Keratinocyte (primary cell): ENCODE measurements at regions not wholly inside any gene's neighbourhood (a gene's known extent, or its start where the extent isn't known, plus 50 kb on each side); places are given as distances from the start of the nearest gene placed in this dataset.

Experiments
- DNase-seq: peaks from one replicate; pipeline ENCODE4 v3.0.0-alpha.2; 2011; ENCODE audit warnings: low read depth, missing footprints, low spot score
- FAIRE-seq: peaks from 2 replicates; lab custom pipeline; 2011; peaks lifted over from hg19 to GRCh38; lab: Jason Lieb, UNC
- H2AFZ ChIP-seq: 2 replicates; pipeline ENCODE4 v1.6.0; 2012; ENCODE audit warnings: low read length, control low read depth, inconsistent platforms; ENCODE audit not compliant: control insufficient read depth
- H3K27ac ChIP-seq: 2 replicates; pipeline ENCODE4 v1.5.1; 2011; ENCODE audit warnings: low read length; ENCODE audit not compliant: control insufficient read depth, insufficient read depth
- H3K27me3 ChIP-seq: 3 replicates; pipeline ENCODE4 v1.6.0; 2011; ENCODE audit warnings: low read length; ENCODE audit not compliant: control insufficient read depth, insufficient read depth; ENCODE audit errors: extremely low read depth
- H3K36me3 ChIP-seq, 2 experiments: 2 replicates in 1 of 2; 3 replicates in 1 of 2; pipeline ENCODE4 v1.5.1; 2011; ENCODE audit warnings: low read length in 2 of 2, mild to moderate bottlenecking in 1 of 2; ENCODE audit not compliant: control insufficient read depth in 2 of 2, insufficient read depth in 2 of 2; ENCODE audit errors: extremely low read depth in 1 of 2
- H3K4me1 ChIP-seq: 3 replicates; pipeline ENCODE4 v1.5.1; 2011; ENCODE audit warnings: low read length; ENCODE audit not compliant: control insufficient read depth, insufficient read depth; ENCODE audit errors: extremely low read depth
- H3K4me2 ChIP-seq: 3 replicates; pipeline ENCODE4 v1.6.0; 2011; ENCODE audit warnings: low read depth, low read length; ENCODE audit not compliant: control insufficient read depth, insufficient read depth; ENCODE audit errors: extremely low read depth
- H3K4me3 ChIP-seq, 3 experiments: fragments of 200-600 bp in 1 of 3; sonication (generic) in 1 of 3; 2 replicates in 2 of 3; 3 replicates in 1 of 3; pipeline ENCODE4 v1.5.1; 2011 to 2016; ENCODE audit warnings: low read length in 3 of 3, mild to moderate bottlenecking in 3 of 3, control low read depth in 2 of 3, inconsistent platforms in 1 of 3, low read depth in 1 of 3, mixed read lengths in 1 of 3, mixed run types in 1 of 3, moderate library complexity in 1 of 3; ENCODE audit not compliant: control insufficient read depth in 2 of 3, insufficient read depth in 2 of 3; ENCODE audit errors: extremely low read depth in 1 of 3
- H3K79me2 ChIP-seq: 2 replicates; pipeline ENCODE4 v1.6.0; 2012; ENCODE audit warnings: low read length; ENCODE audit not compliant: control insufficient read depth, insufficient read depth
- H3K9ac ChIP-seq: 3 replicates; pipeline ENCODE4 v1.6.0; 2011; ENCODE audit warnings: low read length; ENCODE audit not compliant: control insufficient read depth, insufficient read depth; ENCODE audit errors: extremely low read depth
- H3K9me1 ChIP-seq: 3 replicates; pipeline ENCODE4 v1.6.0; 2011; ENCODE audit warnings: low read length; ENCODE audit not compliant: control insufficient read depth, insufficient read depth; ENCODE audit errors: extremely low read depth
- H3K9me3 ChIP-seq: 2 replicates; pipeline ENCODE4 v1.5.1; 2012; ENCODE audit warnings: low read depth, low read length; ENCODE audit not compliant: control insufficient read depth
- H4K20me1 ChIP-seq: 3 replicates; pipeline ENCODE4 v1.6.0; 2011; ENCODE audit warnings: low read length; ENCODE audit not compliant: control insufficient read depth, insufficient read depth; ENCODE audit errors: extremely low read depth
- EZH2 ChIP-seq: IDR thresholded peaks from one replicate; pipeline ENCODE4 v1.6.1; 2012; ENCODE audit warnings: inconsistent platforms, mild to moderate bottlenecking, low read length, moderate library complexity
- dilution Hi-C: fragments of 300-500 bp; cut with MboI; formaldehyde crosslinking; loops from one replicate; pipeline ENCODE4 v1.7.0; 2020; ENCODE audit warnings: low sequenced_read_pairs; ENCODE audit not compliant: extremely low pct_ligation_motif_present
- TF ChIP-seq, protein P1 (sequence below), 3 experiments: IDR thresholded peaks in 1 of 3; conservative IDR thresholded peaks in 1 of 3; optimal IDR thresholded peaks in 1 of 3; 2 replicates in 2 of 3; 3 replicates in 1 of 3; pipeline versions ENCODE3 to v1.5.1; 2011; ENCODE audit warnings: low read length in 3 of 3, mild to moderate bottlenecking in 3 of 3, moderate library complexity in 2 of 3, control low read depth in 1 of 3, inconsistent platforms in 1 of 3; ENCODE audit not compliant: insufficient read depth in 2 of 3; ENCODE audit errors: extremely low read depth in 1 of 3

DNA sequence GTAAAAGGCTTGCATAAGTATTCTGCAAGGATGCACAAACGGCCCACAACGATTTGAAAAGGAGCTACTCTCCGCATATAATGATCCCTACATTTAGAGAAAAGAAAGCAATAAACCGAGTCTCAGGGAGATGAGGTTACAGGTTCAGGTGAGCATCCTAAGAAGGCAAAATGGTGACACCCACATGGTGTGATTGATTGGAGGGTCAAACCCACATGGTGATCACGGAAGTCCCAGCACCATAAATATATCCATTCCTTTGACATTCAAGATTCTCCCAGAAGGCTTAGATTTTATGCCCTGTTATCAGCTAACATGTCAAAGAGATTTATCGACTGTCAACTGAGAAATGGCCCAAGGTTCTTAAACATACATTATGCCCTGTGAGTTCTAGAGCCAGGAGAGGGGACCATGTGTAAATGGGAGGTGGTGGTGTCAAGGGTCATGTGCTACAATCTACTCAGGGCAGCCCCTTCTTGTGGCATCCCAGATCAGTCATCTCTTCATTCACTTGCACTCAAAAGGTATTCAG is 282.2 kb downstream of the EMP1 start:
- Histone ChIP-seq H3K27me3 (no peaks in the 10 kb centered on the region), H3K79me2 (no peaks in the 10 kb centered on the region), H3K9me1 (no peaks in the 10 kb centered on the region), H3K36me3 (no peaks in the 10 kb centered on the region), H4K20me1 (no peaks in the 10 kb centered on the region), H3K4me3 (no peak overlapping the region), H3K4me2 (no peak overlapping the region), H2AFZ (no peak overlapping the region), H3K4me1 (no peaks in the 10 kb centered on the region), H3K9ac (no peak overlapping the region), H3K27ac (no peak overlapping the region), H3K9me3 (no peaks in the 10 kb centered on the region)
- TF ChIP-seq EZH2: no peak
- TF ChIP-seq, protein P1, sequence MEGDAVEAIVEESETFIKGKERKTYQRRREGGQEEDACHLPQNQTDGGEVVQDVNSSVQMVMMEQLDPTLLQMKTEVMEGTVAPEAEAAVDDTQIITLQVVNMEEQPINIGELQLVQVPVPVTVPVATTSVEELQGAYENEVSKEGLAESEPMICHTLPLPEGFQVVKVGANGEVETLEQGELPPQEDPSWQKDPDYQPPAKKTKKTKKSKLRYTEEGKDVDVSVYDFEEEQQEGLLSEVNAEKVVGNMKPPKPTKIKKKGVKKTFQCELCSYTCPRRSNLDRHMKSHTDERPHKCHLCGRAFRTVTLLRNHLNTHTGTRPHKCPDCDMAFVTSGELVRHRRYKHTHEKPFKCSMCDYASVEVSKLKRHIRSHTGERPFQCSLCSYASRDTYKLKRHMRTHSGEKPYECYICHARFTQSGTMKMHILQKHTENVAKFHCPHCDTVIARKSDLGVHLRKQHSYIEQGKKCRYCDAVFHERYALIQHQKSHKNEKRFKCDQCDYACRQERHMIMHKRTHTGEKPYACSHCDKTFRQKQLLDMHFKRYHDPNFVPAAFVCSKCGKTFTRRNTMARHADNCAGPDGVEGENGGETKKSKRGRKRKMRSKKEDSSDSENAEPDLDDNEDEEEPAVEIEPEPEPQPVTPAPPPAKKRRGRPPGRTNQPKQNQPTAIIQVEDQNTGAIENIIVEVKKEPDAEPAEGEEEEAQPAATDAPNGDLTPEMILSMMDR (optimal IDR thresholded peaks at IDR 0.05 in 1 of 3, IDR thresholded peaks at IDR 0.05 in 1 of 3, conservative IDR thresholded peaks at IDR 0.05 in 1 of 3; ENCODE audit: extremely low read depth in 1 of 3, insufficient read depth in 2 of 3, low read length in 3 of 3): no peak
- dilution Hi-C loops: no loop called here
- FAIRE-seq (no peak), DNase-seq (no peak)

DNA sequence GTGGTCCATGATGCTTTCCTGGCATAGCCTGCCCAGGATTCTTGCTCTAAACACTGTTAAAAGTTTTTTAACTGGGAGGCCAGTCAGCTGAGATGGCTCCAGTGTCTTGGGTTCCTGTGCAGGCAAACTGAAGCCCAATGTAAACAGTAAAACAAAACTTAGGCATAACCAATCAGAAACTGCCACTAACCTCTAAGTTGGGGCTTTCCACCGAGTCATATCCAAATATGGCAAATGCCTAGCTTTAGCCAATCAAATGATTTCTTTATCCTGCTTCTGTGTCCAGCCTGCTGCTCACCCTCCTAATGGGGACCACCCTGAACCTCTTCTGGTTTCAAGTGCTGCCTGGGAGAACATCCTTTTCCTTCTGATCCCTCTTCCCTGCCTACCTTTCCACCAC is 277.9 kb downstream of the EMP1 start:
- dilution Hi-C loops: no loop called here
- Histone ChIP-seq H3K9ac (no peak overlapping the region), H3K4me2 (no peak overlapping the region), H3K9me1 (no peaks in the 10 kb centered on the region), H3K4me3 (no peak overlapping the region), H2AFZ (no peak overlapping the region), H3K9me3 (no peaks in the 10 kb centered on the region), H3K79me2 (no peaks in the 10 kb centered on the region), H3K27me3 (peaks cover 2% of the 10 kb centered on the region), H3K36me3 (no peaks in the 10 kb centered on the region), H4K20me1 (no peaks in the 10 kb centered on the region), H3K4me1 (no peaks in the 10 kb centered on the region), H3K27ac (no peak overlapping the region)
- no peak for DNase-seq
- no peak for FAIRE-seq
- TF ChIP-seq, protein P1 (optimal IDR thresholded peaks at IDR 0.05 in 1 of 3, IDR thresholded peaks at IDR 0.05 in 1 of 3, conservative IDR thresholded peaks at IDR 0.05 in 1 of 3; ENCODE audit: extremely low read depth in 1 of 3, insufficient read depth in 2 of 3, low read length in 3 of 3): no peak
- TF ChIP-seq EZH2: no peak
